Hindlimb muscle (tissue), 1 donor: ENCODE measurements at regions not wholly inside any gene's neighbourhood (a gene's known extent, or its start where the extent isn't known, plus 50 kb on each side); places are given as distances from the start of the nearest gene placed in this dataset.
"Not testable (repeated sequence)": the region's sequence is repeated elsewhere in the genome, so short reads cannot be mapped to it uniquely, and the experiment has no call there.

Experiments
- DNase-seq: peaks from one replicate; pipeline ENCODE4 v3.0.0-alpha.2; 2013

- DNase-seq, result peak; percentile 0
Observed at GRCh38 chrX:65451663-65452062, 82.9 kb downstream of the LAS1L start.

DNA sequence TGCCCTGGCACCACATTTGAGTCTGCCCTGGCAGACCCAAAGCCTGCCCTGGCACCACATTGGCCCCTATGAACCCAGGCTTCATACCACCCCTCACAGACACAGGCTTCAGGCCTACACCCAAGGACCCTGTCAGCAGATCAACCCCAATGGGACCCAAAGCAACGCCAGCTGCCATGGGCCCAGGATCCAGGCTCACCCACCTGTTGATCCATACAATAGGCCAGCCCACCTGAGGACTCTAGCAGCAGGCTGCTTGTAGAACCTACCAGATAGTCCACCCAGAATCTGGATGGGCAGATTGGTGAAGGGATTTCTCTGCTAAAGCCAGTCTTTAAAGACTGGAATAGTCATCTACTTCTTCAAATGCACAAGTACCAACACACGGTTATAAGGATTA is 114.4 kb downstream of the LAS1L start:
- DNase-seq, result no peak

- DNase-seq, result not testable (repeated sequence)
Observed at GRCh38 chrX:65407662-65408061, 126.9 kb downstream of the LAS1L start.

- DNase-seq, result no peak
Observed at GRCh38 chrX:65407157-65407626, 127.4 kb downstream of the LAS1L start.

GRCh38 chrX:65406532-65406931 is 128.1 kb downstream of the LAS1L start:
- no peak for DNase-seq

DNA sequence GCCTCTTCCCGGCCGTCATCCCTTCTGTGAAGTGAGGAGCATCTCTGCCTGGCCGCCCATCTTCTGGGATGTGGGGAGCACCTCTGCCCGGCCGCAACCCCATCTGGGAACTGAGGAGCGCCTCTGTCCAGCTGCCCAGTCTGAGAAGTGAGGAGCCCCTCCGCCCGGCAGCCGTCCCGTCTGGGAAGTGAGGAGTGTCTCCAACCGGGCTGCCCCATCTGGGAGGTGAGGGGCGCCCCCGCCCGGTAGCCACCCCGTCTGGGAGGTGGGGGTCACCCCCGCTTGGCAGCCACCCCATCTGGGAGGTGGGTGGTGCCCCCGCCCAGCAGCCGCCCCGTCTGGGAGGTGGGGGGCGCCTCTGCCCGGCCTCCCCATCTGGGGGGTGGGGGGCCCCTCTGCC is 142.3 kb downstream of the LAS1L start:
- no peak for DNase-seq

DNA sequence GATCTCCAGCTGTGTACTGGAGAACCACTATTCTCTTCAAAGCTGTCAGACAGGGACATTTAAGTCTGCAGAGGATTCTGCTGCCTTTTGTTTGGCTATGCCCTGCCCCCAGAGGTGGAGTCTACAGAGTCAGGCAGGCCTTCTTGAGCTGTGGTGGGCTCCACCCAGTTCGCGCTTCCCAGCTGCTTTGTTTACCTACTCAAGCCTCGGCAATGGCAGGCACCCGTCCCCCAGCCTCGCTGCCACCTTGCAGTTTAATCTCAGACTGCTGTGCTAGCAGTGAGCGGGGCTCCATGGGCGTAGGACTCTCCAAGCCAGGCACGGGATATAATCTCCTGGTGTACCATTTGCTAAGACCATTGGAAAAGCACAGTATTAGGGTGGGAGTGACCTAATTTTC is 145.5 kb downstream of the LAS1L start:
- not testable (repeated sequence) for DNase-seq
